ELF-1 (cell line): ENCODE measurements at regions not wholly inside any gene's neighbourhood (a gene's known extent, or its start where the extent isn't known, plus 50 kb on each side); places are given as distances from the start of the nearest gene placed in this dataset.
"Not testable (repeated sequence)": the region's sequence is repeated elsewhere in the genome, so short reads cannot be mapped to it uniquely, and the experiment has no call there.

Experiments
- DNase-seq: peaks from one replicate; pipeline ENCODE4 v3.0.0-alpha.2; 2016; ENCODE audit warnings: low read depth, low spot score

GRCh38 chr4:127445471-127445870 lies 187.3 kb upstream of the INTU start:
- DNase-seq: no peak

- no peak for DNase-seq
These were observed 186.3 kb upstream of the INTU start for GRCh38 chr4:127446427-127446885.

GRCh38 chr4:127448986-127449385 lies 183.8 kb upstream of the INTU start:
- DNase-seq: no peak

GRCh38 chr4:127449449-127449848 lies 183.3 kb upstream of the INTU start:
- DNase-seq: no peak

- DNase-seq: no peak
These were observed 182.5 kb upstream of the INTU start for GRCh38 chr4:127450276-127450675.

GRCh38 chr4:127463883-127464282 lies 168.9 kb upstream of the INTU start:
- peak; percentile 63 for DNase-seq

GRCh38 chr4:127469542-127469941 lies 163.2 kb upstream of the INTU start:
- no peak for DNase-seq

- DNase-seq: no peak
These were observed 162.6 kb upstream of the INTU start for GRCh38 chr4:127469959-127470809.

- DNase-seq: not testable (repeated sequence)
These were observed 154.5 kb upstream of the INTU start for GRCh38 chr4:127478271-127478670.

- DNase-seq: no peak
These were observed 153.6 kb upstream of the INTU start for GRCh38 chr4:127479031-127479622.

- no peak for DNase-seq
These were observed 150.7 kb upstream of the INTU start for GRCh38 chr4:127482049-127482448.

GRCh38 chr4:127484117-127484516 lies 148.6 kb upstream of the INTU start:
- DNase-seq: no peak

GRCh38 chr4:127486248-127486647 lies 146.5 kb upstream of the INTU start:
- no peak for DNase-seq

- DNase-seq: no peak
These were observed 141.2 kb upstream of the INTU start for GRCh38 chr4:127491571-127491970.

- DNase-seq: not testable (repeated sequence)
These were observed 135.9 kb upstream of the INTU start for GRCh38 chr4:127496875-127497274.

GRCh38 chr4:127498366-127498765 lies 134.4 kb upstream of the INTU start:
- no peak for DNase-seq

GRCh38 chr4:127500242-127500641 lies 132.5 kb upstream of the INTU start:
- DNase-seq: no peak

- no peak for DNase-seq
These were observed 131.7 kb upstream of the INTU start for GRCh38 chr4:127501103-127501502.

GRCh38 chr4:127503111-127503510 lies 129.6 kb upstream of the INTU start:
- DNase-seq: no peak

- no peak for DNase-seq
These were observed 127.6 kb upstream of the INTU start for GRCh38 chr4:127505203-127505602.

GRCh38 chr4:127506283-127506682 lies 126.5 kb upstream of the INTU start:
- no peak for DNase-seq

- DNase-seq: no peak
These were observed 123.6 kb upstream of the INTU start for GRCh38 chr4:127509155-127509554.

- peak; percentile 18 for DNase-seq
These were observed 120.1 kb upstream of the INTU start for GRCh38 chr4:127512672-127513071.
